ENCODE measurements at regions not wholly inside any gene's neighbourhood (a gene's known extent, or its start where the extent isn't known, plus 50 kb on each side); places are given as distances from the start of the nearest gene placed in this dataset.
A peak's percentile ranks its signal among the peaks of the same experiment; 100 is the strongest.

DNA sequence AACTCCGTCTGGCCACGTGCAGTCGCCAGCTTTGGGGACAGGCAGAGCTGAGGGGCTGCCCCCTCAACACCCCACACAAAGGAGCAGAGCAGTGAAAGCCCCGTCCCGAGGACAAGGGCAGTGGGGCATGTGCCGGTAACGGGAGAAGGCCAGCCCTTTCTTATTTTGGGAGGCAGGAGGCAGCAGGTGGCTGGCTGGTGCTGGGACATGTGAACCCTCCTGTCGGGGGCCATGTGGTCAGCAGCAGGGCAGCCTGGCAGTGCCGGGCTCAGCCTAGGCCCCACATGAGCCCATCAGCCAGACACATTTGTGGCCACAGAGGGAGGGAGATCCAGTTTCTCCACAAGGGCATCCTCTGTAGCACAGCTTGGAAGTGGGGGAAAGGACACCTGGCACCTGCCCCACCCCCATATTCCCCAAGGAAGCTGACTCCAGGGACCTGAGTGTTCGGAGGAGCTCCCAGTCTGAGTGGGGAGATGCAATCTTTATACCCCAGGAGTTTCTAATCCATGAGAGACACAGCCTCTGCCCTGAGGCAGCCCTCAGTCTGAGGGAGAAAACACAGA lies 137.6 kb downstream of the MRPL14 start:
- H3K9me3 ChIP-seq, result no peaks in the 10 kb centered on the region
- 78 to 88% methylated on average over 10 of the region's 10 CpGs for WGBS, 2 donors
- FAIRE-seq, result no peak
- peak in 2 of 6 donors; percentile 13 to 44 for DNase-seq
- H3K4me1 ChIP-seq, result peaks cover 29 to 47% (median 30%) of the 10 kb centered on the region in 3 donors
- H3K4me3 ChIP-seq, result no peak overlapping the region
- no peaks in the 10 kb centered on the region for H3K36me3 ChIP-seq
- H3K27ac ChIP-seq, result no peak overlapping the region
- no peak for ATAC-seq
- TF ChIP-seq, protein P1, sequence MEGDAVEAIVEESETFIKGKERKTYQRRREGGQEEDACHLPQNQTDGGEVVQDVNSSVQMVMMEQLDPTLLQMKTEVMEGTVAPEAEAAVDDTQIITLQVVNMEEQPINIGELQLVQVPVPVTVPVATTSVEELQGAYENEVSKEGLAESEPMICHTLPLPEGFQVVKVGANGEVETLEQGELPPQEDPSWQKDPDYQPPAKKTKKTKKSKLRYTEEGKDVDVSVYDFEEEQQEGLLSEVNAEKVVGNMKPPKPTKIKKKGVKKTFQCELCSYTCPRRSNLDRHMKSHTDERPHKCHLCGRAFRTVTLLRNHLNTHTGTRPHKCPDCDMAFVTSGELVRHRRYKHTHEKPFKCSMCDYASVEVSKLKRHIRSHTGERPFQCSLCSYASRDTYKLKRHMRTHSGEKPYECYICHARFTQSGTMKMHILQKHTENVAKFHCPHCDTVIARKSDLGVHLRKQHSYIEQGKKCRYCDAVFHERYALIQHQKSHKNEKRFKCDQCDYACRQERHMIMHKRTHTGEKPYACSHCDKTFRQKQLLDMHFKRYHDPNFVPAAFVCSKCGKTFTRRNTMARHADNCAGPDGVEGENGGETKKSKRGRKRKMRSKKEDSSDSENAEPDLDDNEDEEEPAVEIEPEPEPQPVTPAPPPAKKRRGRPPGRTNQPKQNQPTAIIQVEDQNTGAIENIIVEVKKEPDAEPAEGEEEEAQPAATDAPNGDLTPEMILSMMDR (IDR thresholded peaks at IDR 0.05), result no peak
- H3K27me3 ChIP-seq, result no peaks in the 10 kb centered on the region
- intact Hi-C loops (cut with DNase I), result no loop called here

DNA sequence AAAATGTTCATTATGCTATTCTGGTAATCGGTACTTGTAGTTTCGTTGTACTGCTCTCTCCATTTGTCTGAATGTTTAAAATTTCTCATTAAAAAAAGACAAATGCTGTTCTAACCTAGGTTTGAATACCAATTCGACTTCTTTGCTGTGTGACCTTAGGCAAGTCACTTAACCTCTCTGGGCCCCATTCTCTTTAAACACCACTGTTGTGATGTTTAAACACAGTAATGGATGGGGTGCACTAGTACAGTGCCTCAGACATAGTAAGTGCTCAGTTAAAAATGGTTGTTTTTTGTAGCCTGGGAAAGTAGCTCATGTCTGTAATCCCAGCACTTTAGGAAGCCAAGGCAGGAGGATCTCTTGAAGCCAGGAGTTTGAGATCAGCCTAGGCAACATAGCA lies 138.5 kb downstream of the MRPL14 start:
- TF ChIP-seq, protein P1 (IDR thresholded peaks at IDR 0.05), result no peak
- Histone ChIP-seq H3K9me3 (no peaks in the 10 kb centered on the region), H3K4me3 (no peak overlapping the region), H3K4me1 (peaks cover 28 to 53% (median 38%) of the 10 kb centered on the region in 3 donors), H3K36me3 (no peaks in the 10 kb centered on the region), H3K27ac (no peak overlapping the region), H3K27me3 (no peaks in the 10 kb centered on the region)
- no peak for FAIRE-seq
- intact Hi-C loops (cut with DNase I), result no loop called here
- ATAC-seq, result no peak
- DNase-seq, result no peak
- 82 to 90% methylated on average over 3 of the region's 3 CpGs for whole genome bisulfite sequencing, 2 donors

DNA sequence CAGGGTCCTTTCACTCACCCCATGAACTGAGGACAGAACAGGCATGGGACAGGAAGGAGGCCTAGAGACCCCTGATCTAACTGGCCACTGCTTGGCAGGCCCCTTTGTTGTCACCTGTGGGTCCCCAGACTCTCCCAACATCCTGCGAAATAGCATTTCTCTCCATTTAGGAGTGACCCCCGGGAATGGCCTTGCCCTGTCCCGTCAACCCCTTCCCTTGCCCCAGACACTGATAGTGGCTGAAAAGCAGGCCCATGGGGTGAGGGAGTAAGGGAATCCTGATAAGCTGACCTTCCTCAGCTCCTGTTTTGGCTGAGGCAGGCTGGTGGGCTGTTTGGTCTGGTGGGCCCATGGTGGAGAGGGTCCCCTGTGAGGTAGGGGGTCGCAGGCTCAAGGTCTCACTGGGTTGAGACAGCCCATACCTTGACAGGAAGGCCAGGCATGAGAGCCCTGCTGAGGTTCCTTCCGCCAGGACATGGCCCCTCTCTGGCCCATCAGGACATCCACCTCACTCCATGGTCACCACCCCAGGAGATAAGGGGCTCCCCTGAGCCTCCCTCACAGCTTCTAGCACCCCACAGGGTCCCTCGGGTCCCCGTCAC lies 139.3 kb downstream of the MRPL14 start:
- TF ChIP-seq, protein P1 (IDR thresholded peaks at IDR 0.05), result no peak
- peak in 1 of 6 donors; percentile 43 for DNase-seq
- Histone ChIP-seq H3K9me3 (no peaks in the 10 kb centered on the region), H3K4me1 (peaks cover 33 to 52% (median 43%) of the 10 kb centered on the region in 3 donors), H3K27ac (no peak overlapping the region), H3K4me3 (no peak overlapping the region), H3K36me3 (no peaks in the 10 kb centered on the region), H3K27me3 (no peaks in the 10 kb centered on the region)
- intact Hi-C loops (cut with DNase I), result no loop called here
- 87 to 91% methylated on average over 7 of the region's 7 CpGs for WGBS, 2 donors
- ATAC-seq, result no peak
- no peak for FAIRE-seq

DNA sequence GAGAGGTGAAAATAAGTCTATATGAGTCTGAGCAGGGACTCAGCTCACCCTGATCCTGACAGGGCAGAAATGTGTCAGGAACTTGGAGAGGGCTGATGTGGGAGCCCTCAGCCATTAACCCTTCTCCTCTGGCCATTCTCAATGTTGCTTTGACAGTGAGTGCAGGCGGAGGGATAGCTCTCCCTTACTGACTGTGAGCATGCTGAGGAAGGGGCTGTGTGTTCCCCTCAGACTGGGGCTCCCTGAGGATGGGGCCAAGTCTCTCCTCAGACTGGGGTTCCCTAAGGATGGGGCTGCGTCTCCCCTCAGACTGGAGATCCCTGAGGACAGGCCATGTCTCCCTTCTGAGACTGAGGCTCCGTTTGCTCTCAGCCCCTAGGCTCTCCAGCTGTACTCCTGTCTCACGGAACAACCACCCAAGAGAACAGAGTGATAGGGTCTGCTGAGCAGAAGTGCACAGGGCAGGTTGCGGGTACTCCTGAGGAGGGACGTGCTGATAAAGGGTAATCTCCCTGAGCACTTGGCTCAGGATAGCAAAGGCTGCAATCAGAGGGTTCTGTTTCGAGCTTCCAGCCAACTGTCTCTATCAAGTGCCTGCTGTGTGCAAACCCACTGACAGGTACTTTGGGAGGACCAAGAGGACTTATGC lies 141.0 kb downstream of the MRPL14 start:
- intact Hi-C loops (cut with DNase I), result no loop called here
- 64 to 76% methylated on average over 7 of the region's 7 CpGs for WGBS, 2 donors
- H3K27me3 ChIP-seq, result no peaks in the 10 kb centered on the region
- H3K27ac ChIP-seq, result no peak overlapping the region
- ATAC-seq (no peak), FAIRE-seq (no peak), DNase-seq (no peak)
- no peaks in the 10 kb centered on the region for H3K9me3 ChIP-seq
- peaks cover 29 to 48% (median 42%) of the 10 kb centered on the region in 3 donors for H3K4me1 ChIP-seq
- no peaks in the 10 kb centered on the region for H3K36me3 ChIP-seq
- H3K4me3 ChIP-seq, result no peak overlapping the region
- TF ChIP-seq, protein P1 (IDR thresholded peaks at IDR 0.05), result no peak

DNA sequence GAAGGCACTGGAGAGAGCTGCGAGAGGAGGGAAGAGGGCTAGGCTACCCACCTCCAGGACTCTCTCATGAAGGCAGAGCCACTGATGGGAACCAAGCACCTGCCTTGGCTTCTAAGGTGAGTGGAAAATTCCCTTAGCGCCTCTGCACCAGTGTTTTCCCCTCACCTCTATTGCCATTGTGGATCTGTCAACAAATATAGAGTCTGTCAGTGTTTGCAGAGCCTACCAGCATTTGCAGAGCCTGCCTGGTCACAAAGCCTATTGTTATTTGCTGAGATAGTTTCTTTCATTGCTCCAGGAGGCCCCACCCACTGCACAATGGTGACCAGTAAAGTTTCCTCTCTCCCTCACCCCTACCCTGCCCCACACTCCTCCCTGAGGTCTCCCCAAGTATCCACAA lies 141.9 kb downstream of the MRPL14 start:
- Histone ChIP-seq H3K4me1 (peaks cover 19 to 38% (median 32%) of the 10 kb centered on the region in 3 donors), H3K27me3 (no peaks in the 10 kb centered on the region), H3K9me3 (no peaks in the 10 kb centered on the region), H3K27ac (peak overlapping the region; percentile 33 to 86 (median 70)), H3K4me3 (no peak overlapping the region), H3K36me3 (no peaks in the 10 kb centered on the region)
- FAIRE-seq, result no peak
- TF ChIP-seq, protein P1 (IDR thresholded peaks at IDR 0.05), result no peak
- intact Hi-C loops (cut with DNase I), result no loop called here
- 39 to 44% methylated on average over 2 of the region's 2 CpGs for WGBS, 2 donors
- DNase-seq, result peak in 4 of 6 donors; percentile 51 to 81 (median 68)
- ATAC-seq, result peak; percentile 83 to 88 (median 86)

Measured in pancreas (tissue), 10 donors.